ENCODE measurements at regions not wholly inside any gene's neighbourhood (a gene's known extent, or its start where the extent isn't known, plus 50 kb on each side); places are given as distances from the start of the nearest gene placed in this dataset.
A peak's percentile ranks its signal among the peaks of the same experiment; 100 is the strongest.
"Not testable (repeated sequence)": the region's sequence is repeated elsewhere in the genome, so short reads cannot be mapped to it uniquely, and the experiment has no call there.

DNA sequence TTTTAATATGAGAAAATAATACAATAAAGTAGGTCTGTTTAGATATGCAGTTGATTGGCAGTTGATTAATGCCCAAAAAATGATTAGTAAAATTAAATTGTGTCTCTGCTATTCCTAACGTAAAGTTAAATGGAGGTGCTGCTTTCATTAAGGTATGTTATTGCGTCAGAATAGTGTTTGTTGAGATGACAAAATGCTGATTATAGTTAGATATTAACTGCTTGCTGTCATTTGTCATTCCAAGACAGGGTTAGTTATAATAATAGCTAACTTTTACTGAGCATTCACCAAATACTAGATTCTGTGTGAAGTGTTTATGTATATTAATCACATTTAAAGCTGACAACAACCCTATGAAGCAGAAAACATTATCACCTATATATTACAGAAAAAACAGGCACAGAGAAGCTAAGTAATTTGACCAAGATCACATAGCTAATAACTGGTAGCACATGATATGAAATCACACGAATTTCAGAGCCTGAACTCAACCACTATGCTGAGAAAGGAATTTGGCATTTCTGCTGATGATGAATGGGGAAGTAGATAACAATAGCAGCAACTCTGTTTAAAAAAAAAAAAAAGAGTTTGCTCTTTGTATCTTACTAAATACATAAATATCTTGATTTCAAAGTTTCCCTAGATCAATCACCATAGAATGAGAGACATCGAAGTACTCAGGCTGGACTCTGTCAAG is 59.7 kb upstream of the WDR44 start:
- Histone ChIP-seq H3K27ac (ENCODE audit: low read depth, low read length) (no peak overlapping the region), H3K9me3 (ENCODE audit: insufficient read depth, low read depth, low read length) (no peaks in the 10 kb centered on the region), H4K20me1 (ENCODE audit: insufficient read depth, low read length) (no peaks in the 10 kb centered on the region), H2AFZ (ENCODE audit: low read depth, low read length) (no peak overlapping the region), H3K4me3 (ENCODE audit: insufficient read depth, low read depth, low read length) (no peak overlapping the region), H3K4me2 (ENCODE audit: low read length) (no peak overlapping the region), H3K27me3 (ENCODE audit: insufficient read depth, low read length) (no peaks in the 10 kb centered on the region), H3K9ac (ENCODE audit: low read length) (no peak overlapping the region), H3K4me1 (ENCODE audit: insufficient read depth, low read length) (no peaks in the 10 kb centered on the region), H3K79me2 (ENCODE audit: insufficient read depth, low read length) (no peaks in the 10 kb centered on the region), H3K36me3 (ENCODE audit: insufficient read depth, low read length) (no peaks in the 10 kb centered on the region)
- Mint-ChIP-seq H3K4me3 (ENCODE audit: unreplicated experiment) (no peak overlapping the region), H3K27ac (ENCODE audit: unreplicated experiment) (no peak overlapping the region), H3K36me3 (ENCODE audit: low read depth, unreplicated experiment) (no peaks in the 10 kb centered on the region), H3K27me3 (ENCODE audit: low read depth, unreplicated experiment) (no peaks in the 10 kb centered on the region), H3K9me3 (ENCODE audit: unreplicated experiment) (no peaks in the 10 kb centered on the region), H3K4me1 (ENCODE audit: low read depth, unreplicated experiment) (no peaks in the 10 kb centered on the region)
- DNase-seq (ENCODE audit: low read depth) (peak; percentile 38), FAIRE-seq (peak; percentile 69)
- TF ChIP-seq, protein P1, sequence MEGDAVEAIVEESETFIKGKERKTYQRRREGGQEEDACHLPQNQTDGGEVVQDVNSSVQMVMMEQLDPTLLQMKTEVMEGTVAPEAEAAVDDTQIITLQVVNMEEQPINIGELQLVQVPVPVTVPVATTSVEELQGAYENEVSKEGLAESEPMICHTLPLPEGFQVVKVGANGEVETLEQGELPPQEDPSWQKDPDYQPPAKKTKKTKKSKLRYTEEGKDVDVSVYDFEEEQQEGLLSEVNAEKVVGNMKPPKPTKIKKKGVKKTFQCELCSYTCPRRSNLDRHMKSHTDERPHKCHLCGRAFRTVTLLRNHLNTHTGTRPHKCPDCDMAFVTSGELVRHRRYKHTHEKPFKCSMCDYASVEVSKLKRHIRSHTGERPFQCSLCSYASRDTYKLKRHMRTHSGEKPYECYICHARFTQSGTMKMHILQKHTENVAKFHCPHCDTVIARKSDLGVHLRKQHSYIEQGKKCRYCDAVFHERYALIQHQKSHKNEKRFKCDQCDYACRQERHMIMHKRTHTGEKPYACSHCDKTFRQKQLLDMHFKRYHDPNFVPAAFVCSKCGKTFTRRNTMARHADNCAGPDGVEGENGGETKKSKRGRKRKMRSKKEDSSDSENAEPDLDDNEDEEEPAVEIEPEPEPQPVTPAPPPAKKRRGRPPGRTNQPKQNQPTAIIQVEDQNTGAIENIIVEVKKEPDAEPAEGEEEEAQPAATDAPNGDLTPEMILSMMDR (IDR thresholded peaks at IDR 0.05; ENCODE audit: insufficient read depth, low read depth, low read length) = no peak

DNA sequence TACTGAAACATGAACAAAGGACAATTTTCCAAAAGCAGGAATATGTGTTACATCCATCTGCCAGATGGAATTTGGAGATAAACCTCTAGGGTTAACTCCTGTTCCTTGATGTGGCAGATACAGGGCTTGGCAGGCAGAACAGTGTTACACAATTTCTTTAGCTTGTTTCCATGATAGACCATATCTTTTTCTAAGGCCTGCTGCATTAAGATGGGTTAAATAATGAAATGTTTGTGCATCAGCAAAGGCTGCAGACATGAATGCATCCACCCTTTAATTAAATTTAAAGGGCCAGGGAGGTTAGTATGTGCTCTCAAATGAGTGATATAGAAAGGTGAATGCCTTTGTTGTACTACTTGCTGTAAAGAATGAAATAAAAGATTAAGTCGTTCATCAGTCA is 50.1 kb upstream of the WDR44 start:
- not testable (repeated sequence) for H3K4me3 ChIP-seq (ENCODE audit: insufficient read depth, low read depth, low read length); H2AFZ ChIP-seq (ENCODE audit: low read depth, low read length); H3K4me1 Mint-ChIP-seq (ENCODE audit: low read depth, unreplicated experiment); H3K9ac ChIP-seq (ENCODE audit: low read length); DNase-seq (ENCODE audit: low read depth); H3K9me3 ChIP-seq (ENCODE audit: insufficient read depth, low read depth, low read length); H3K4me1 ChIP-seq (ENCODE audit: insufficient read depth, low read length); H3K36me3 ChIP-seq (ENCODE audit: insufficient read depth, low read length); FAIRE-seq; H3K27ac ChIP-seq (ENCODE audit: low read depth, low read length); H3K27me3 ChIP-seq (ENCODE audit: insufficient read depth, low read length); H3K79me2 ChIP-seq (ENCODE audit: insufficient read depth, low read length); H4K20me1 ChIP-seq (ENCODE audit: insufficient read depth, low read length); H3K27me3 Mint-ChIP-seq (ENCODE audit: low read depth, unreplicated experiment); H3K36me3 Mint-ChIP-seq (ENCODE audit: low read depth, unreplicated experiment); H3K27ac Mint-ChIP-seq (ENCODE audit: unreplicated experiment); H3K4me3 Mint-ChIP-seq (ENCODE audit: unreplicated experiment); H3K4me2 ChIP-seq (ENCODE audit: low read length)
- peaks cover 11% of the 10 kb centered on the region for H3K9me3 Mint-ChIP-seq (ENCODE audit: unreplicated experiment)
